H9 (cell line): ENCODE measurements at regions not wholly inside any gene's neighbourhood (a gene's known extent, or its start where the extent isn't known, plus 50 kb on each side); places are given as distances from the start of the nearest gene placed in this dataset.

Experiments
- DNase-seq: peaks from one replicate; pipeline ENCODE4 v3.0.0-alpha.2; 2017
- H2AFZ ChIP-seq: one replicate; pipeline ENCODE4 v1.6.1; 2013; ENCODE audit warnings: mild to moderate bottlenecking, low read length, control low read depth, moderate library complexity
- H2AK5ac ChIP-seq: 2 replicates; pipeline ENCODE4 v1.6.1; 2013; ENCODE audit warnings: low read length, control low read depth, mixed read lengths; ENCODE audit not compliant: insufficient read length
- H2BK120ac ChIP-seq: one replicate; pipeline ENCODE4 v1.6.1; 2013; ENCODE audit warnings: low read depth, mild to moderate bottlenecking, low read length, control low read depth, inconsistent platforms; ENCODE audit not compliant: poor library complexity, severe bottlenecking
- H2BK12ac ChIP-seq: 2 replicates; pipeline ENCODE4 v1.6.1; 2013; ENCODE audit warnings: low read length, control low read depth, mixed read lengths, low read depth; ENCODE audit not compliant: insufficient read length
- H2BK15ac ChIP-seq: 2 replicates; pipeline ENCODE4 v1.6.1; 2013; ENCODE audit warnings: low read depth, low read length, control low read depth
- H2BK20ac ChIP-seq: one replicate; pipeline ENCODE4 v1.6.1; 2013; ENCODE audit warnings: low read depth, mild to moderate bottlenecking, low read length, control low read depth, inconsistent platforms; ENCODE audit not compliant: poor library complexity, severe bottlenecking
- H2BK5ac ChIP-seq: 2 replicates; pipeline ENCODE4 v1.6.1; 2013; ENCODE audit warnings: low read length, control low read depth, mixed read lengths; ENCODE audit not compliant: insufficient read length
- H3K14ac ChIP-seq: 2 replicates; pipeline ENCODE4 v1.6.1; 2013; ENCODE audit warnings: low read length, control low read depth; ENCODE audit not compliant: insufficient read depth
- H3K18ac ChIP-seq: 2 replicates; pipeline ENCODE4 v1.6.1; 2013; ENCODE audit warnings: low read depth, mild to moderate bottlenecking, mixed read lengths, low read length, control low read depth; ENCODE audit not compliant: insufficient read length
- H3K23ac ChIP-seq: 2 replicates; pipeline ENCODE4 v1.6.1; 2013; ENCODE audit warnings: low read length, control low read depth, mixed read lengths, low read depth; ENCODE audit not compliant: insufficient read length
- H3K23me2 ChIP-seq: 2 replicates; pipeline ENCODE4 v1.6.1; 2013; ENCODE audit warnings: low read depth, mild to moderate bottlenecking, mixed read lengths, low read length, control low read depth; ENCODE audit not compliant: insufficient read length, poor library complexity, severe bottlenecking
- H3K27ac ChIP-seq: 2 replicates; pipeline ENCODE4 v1.5.1; 2013; ENCODE audit warnings: low read length, control low read depth, mixed read lengths, low read depth; ENCODE audit not compliant: insufficient read length
- H3K27me3 ChIP-seq: 2 replicates; pipeline ENCODE4 v1.6.1; 2013; ENCODE audit warnings: low read length, control low read depth, inconsistent platforms; ENCODE audit not compliant: insufficient read depth
- H3K4ac ChIP-seq: 2 replicates; pipeline ENCODE4 v1.6.1; 2013; ENCODE audit warnings: low read depth, mild to moderate bottlenecking, control low read depth, inconsistent platforms, low read length, moderate library complexity
- H3K4me1 ChIP-seq: 2 replicates; pipeline ENCODE4 v1.6.1; 2013; ENCODE audit warnings: low read length, control low read depth, inconsistent platforms; ENCODE audit not compliant: insufficient read depth
- H3K4me2 ChIP-seq: 2 replicates; pipeline ENCODE4 v1.6.1; 2013; ENCODE audit warnings: low read length, control low read depth, mixed read lengths; ENCODE audit not compliant: insufficient read length, insufficient read depth
- H3K56ac ChIP-seq: 2 replicates; pipeline ENCODE4 v1.6.1; 2013; ENCODE audit warnings: low read depth, mild to moderate bottlenecking, mixed read lengths, low read length, control low read depth; ENCODE audit not compliant: insufficient read length
- H3K79me1 ChIP-seq: 2 replicates; pipeline ENCODE4 v1.6.1; 2013; ENCODE audit warnings: low read depth, mild to moderate bottlenecking, moderate library complexity, low read length, control low read depth, inconsistent platforms; ENCODE audit not compliant: insufficient read depth, poor library complexity, severe bottlenecking
- H3K79me2 ChIP-seq: 2 replicates; pipeline ENCODE4 v1.6.1; 2013; ENCODE audit warnings: low read length, control low read depth, inconsistent platforms; ENCODE audit not compliant: insufficient read depth
- H3K9ac ChIP-seq: 2 replicates; pipeline ENCODE4 v1.6.1; 2013; ENCODE audit warnings: low read length, control low read depth, mixed read lengths; ENCODE audit not compliant: insufficient read length; ENCODE audit errors: extremely low read depth
- H3K9me3 ChIP-seq: one replicate; pipeline ENCODE4 v1.6.1; 2013; ENCODE audit warnings: low read depth, low read length, inconsistent platforms; ENCODE audit not compliant: control insufficient read depth
- H3T11ph ChIP-seq: one replicate; pipeline ENCODE4 v1.6.1; 2013; ENCODE audit warnings: mild to moderate bottlenecking, low read length, control low read depth, inconsistent platforms
- H4K20me1 ChIP-seq: one replicate; pipeline ENCODE4 v1.6.1; 2013; ENCODE audit not compliant: control insufficient read depth, insufficient read length, insufficient read depth
- H4K5ac ChIP-seq: 2 replicates; pipeline ENCODE4 v1.6.1; 2013; ENCODE audit warnings: low read depth, mild to moderate bottlenecking, mixed read lengths, low read length, control low read depth; ENCODE audit not compliant: insufficient read length
- H4K8ac ChIP-seq: replicated peaks from 2 replicates; pipeline ENCODE4 v1.6.1; 2013; ENCODE audit warnings: low read length, control low read depth, mixed read lengths, low read depth; ENCODE audit not compliant: insufficient read length
- H4K91ac ChIP-seq: 2 replicates; pipeline ENCODE4 v1.6.1; 2013; ENCODE audit warnings: low read depth, mild to moderate bottlenecking, moderate library complexity, mixed read lengths, low read length, control low read depth; ENCODE audit not compliant: insufficient read length
- H3K27ac Mint-ChIP-seq, 3 experiments: 2 replicates in 2 of 3; 3 replicates in 1 of 3; pipeline ENCODE4 v1.8.0; 2020 to 2021; ENCODE audit warnings: mixed read lengths in 3 of 3, mild to moderate bottlenecking in 1 of 3, moderate library complexity in 1 of 3
- H3K27me3 Mint-ChIP-seq: 2 replicates; pipeline ENCODE4 v1.8.0; 2021; ENCODE audit warnings: low read depth, mild to moderate bottlenecking, moderate library complexity, mixed read lengths
- H3K36me3 Mint-ChIP-seq, 3 experiments: 2 replicates in 2 of 3; 3 replicates in 1 of 3; pipeline ENCODE4 v1.8.0; 2020 to 2021; ENCODE audit warnings: low read depth in 3 of 3, mixed read lengths in 3 of 3; ENCODE audit not compliant: insufficient read depth in 1 of 3
- H3K4me1 Mint-ChIP-seq, 2 experiments: 2 replicates each; pipeline ENCODE4 v1.8.0; 2020; ENCODE audit warnings: mixed read lengths in 2 of 2
- H3K4me3 Mint-ChIP-seq, 2 experiments: 2 replicates in 1 of 2; 3 replicates in 1 of 2; pipeline ENCODE4 v1.8.0; 2020 to 2021; ENCODE audit warnings: mild to moderate bottlenecking in 2 of 2, mixed read lengths in 2 of 2, moderate library complexity in 1 of 2
- H3K9me3 Mint-ChIP-seq, 2 experiments: 2 replicates in 1 of 2; 3 replicates in 1 of 2; pipeline ENCODE4 v1.8.0; 2020; ENCODE audit warnings: mild to moderate bottlenecking in 2 of 2, mixed read lengths in 2 of 2, moderate library complexity in 1 of 2
- CTCF ChIP-seq: fragments of 200-600 bp; sonication (generic); conservative IDR thresholded peaks from 3 replicates; pipeline ENCODE4 v1.8.0; 2021; ENCODE audit warnings: antibody characterized with exemption, mild to moderate bottlenecking
- WGBS: extraction: QIAGEN DNeasy Blood & Tissue Kit; methylation state at CpG from one replicate; pipeline ENCODE4 v1.1.7; 2013; ENCODE audit warnings: missing lambda C conversion rate, low lambda C conversion rate, mixed read lengths; ENCODE audit not compliant: insufficient read length; ENCODE audit errors: extremely low coverage; 5-methylcytosine and 5-hydroxymethylcytosine counted together

DNA sequence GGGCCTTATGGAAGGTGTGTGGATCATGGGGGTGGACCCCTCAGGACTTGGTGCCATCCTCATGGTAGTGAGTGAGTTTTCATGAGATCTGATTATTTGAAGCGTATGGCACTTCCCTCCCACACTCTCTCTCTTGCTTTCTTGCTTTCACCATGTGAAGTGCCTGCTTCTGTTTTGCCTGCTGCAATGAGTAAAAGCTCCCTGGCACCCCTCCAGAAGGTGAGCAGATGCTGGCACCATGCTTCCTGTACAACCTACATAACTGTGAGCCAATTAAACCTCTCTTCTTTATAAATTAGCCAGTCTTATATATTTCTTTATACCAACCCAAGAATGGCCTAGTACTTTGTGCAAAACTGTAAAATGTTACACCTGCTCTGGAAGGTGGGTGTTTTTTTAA, 396.8 kb upstream of the HS3ST5 start:
- no peak for TF ChIP-seq CTCF
- H4K20me1 ChIP-seq: no peaks in the 10 kb centered on the region
- H2AFZ ChIP-seq: no peak overlapping the region
- no peak overlapping the region for H4K91ac ChIP-seq
- no peak overlapping the region for H3K56ac ChIP-seq
- no peaks in the 10 kb centered on the region for H3K36me3 Mint-ChIP-seq
- H3T11ph ChIP-seq: no peak overlapping the region
- H3K4ac ChIP-seq: no peak overlapping the region
- no peak overlapping the region for H3K9ac ChIP-seq
- H3K23ac ChIP-seq: no peak overlapping the region
- H2BK15ac ChIP-seq: no peak overlapping the region
- H3K27ac ChIP-seq: no peak overlapping the region
- no peak overlapping the region for H4K8ac ChIP-seq
- WGBS: no CpG with 5 or more reads among the region's 1 CpG
- DNase-seq: no peak
- no peak overlapping the region for H3K27ac Mint-ChIP-seq
- no peak overlapping the region for H4K5ac ChIP-seq
- H3K79me2 ChIP-seq: no peaks in the 10 kb centered on the region
- H3K4me2 ChIP-seq: no peak overlapping the region
- no peak overlapping the region for H3K14ac ChIP-seq
- no peaks in the 10 kb centered on the region for H3K9me3 Mint-ChIP-seq
- H3K4me1 ChIP-seq: no peaks in the 10 kb centered on the region; the same call in 1 of the 2 replicates
- H2BK120ac ChIP-seq: no peak overlapping the region
- H3K4me3 Mint-ChIP-seq: no peak overlapping the region
- no peaks in the 10 kb centered on the region for H3K4me1 Mint-ChIP-seq
- no peaks in the 10 kb centered on the region for H3K9me3 ChIP-seq
- no peak overlapping the region for H2AK5ac ChIP-seq
- H3K27me3 ChIP-seq: no peaks in the 10 kb centered on the region
- H3K23me2 ChIP-seq: no peaks in the 10 kb centered on the region
- no peak overlapping the region for H2BK5ac ChIP-seq
- H3K18ac ChIP-seq: no peak overlapping the region
- no peak overlapping the region for H2BK20ac ChIP-seq
- H2BK12ac ChIP-seq: no peak overlapping the region
- no peaks in the 10 kb centered on the region for H3K79me1 ChIP-seq
- no peaks in the 10 kb centered on the region for H3K27me3 Mint-ChIP-seq
